Adrenal gland (tissue), 5 donors: ENCODE measurements at regions not wholly inside any gene's neighbourhood (a gene's known extent, or its start where the extent isn't known, plus 50 kb on each side); places are given as distances from the start of the nearest gene placed in this dataset.
"Not testable (repeated sequence)": the region's sequence is repeated elsewhere in the genome, so short reads cannot be mapped to it uniquely, and the experiment has no call there.

ENCODE experiments used
- POLR2A ChIP-seq, 2 donors: fragments of 450-650 bp; IDR thresholded peaks; one replicate each; pipeline ENCODE4 v1.6.1; 2017; ENCODE audit warnings: antibody characterized with exemption in 2 of 2, mild to moderate bottlenecking in 2 of 2, moderate library complexity in 1 of 2
- TF ChIP-seq, protein P1 (sequence below), 6 experiments: fragments of 450-650 bp in 4 of 6; fragments of 200-600 bp in 2 of 6; sonication (generic) in 1 of 6; IDR thresholded peaks; 1 replicate in 5 of 6; 2 replicates in 1 of 6; pipeline versions ENCODE4 v1.5.1 to v1.8.0; 2016 to 2021; ENCODE audit warnings: antibody characterized with exemption in 6 of 6, mild to moderate bottlenecking in 2 of 6, moderate library complexity in 1 of 6
- donor health status: DM: no; HTN: no; CAD: no.

DNA sequence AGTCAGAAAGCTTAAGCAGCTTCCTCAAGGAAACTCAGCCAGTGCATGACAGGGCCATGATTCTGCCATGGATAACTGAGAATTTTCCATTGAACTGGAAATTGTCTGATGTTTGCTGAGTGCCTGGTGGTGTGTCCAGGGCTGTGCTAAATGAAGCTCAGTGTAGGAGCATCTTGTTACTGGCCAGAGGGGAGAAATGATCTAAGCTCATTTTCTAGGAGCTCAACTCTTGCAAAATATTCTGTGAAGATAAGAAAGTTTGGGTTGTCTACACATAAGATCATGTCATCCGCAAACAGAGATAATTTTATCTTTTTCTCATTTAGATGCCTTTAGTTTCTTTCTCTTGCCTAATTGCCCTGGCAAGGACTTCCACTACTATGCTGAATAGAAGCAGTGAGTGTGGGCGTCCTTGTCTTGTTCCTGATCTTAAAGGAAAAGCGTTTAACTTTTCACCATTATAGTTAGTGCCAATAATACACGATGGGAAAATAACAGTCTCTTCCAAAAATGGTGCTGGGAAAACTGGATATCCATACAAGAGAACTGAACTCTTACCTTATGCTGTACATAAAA is 108.9 kb downstream of the ATP6V0E2 start:
- TF ChIP-seq, protein P1, sequence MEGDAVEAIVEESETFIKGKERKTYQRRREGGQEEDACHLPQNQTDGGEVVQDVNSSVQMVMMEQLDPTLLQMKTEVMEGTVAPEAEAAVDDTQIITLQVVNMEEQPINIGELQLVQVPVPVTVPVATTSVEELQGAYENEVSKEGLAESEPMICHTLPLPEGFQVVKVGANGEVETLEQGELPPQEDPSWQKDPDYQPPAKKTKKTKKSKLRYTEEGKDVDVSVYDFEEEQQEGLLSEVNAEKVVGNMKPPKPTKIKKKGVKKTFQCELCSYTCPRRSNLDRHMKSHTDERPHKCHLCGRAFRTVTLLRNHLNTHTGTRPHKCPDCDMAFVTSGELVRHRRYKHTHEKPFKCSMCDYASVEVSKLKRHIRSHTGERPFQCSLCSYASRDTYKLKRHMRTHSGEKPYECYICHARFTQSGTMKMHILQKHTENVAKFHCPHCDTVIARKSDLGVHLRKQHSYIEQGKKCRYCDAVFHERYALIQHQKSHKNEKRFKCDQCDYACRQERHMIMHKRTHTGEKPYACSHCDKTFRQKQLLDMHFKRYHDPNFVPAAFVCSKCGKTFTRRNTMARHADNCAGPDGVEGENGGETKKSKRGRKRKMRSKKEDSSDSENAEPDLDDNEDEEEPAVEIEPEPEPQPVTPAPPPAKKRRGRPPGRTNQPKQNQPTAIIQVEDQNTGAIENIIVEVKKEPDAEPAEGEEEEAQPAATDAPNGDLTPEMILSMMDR (IDR thresholded peaks at IDR 0.05) = not testable (repeated sequence)
- not testable (repeated sequence) for TF ChIP-seq POLR2A (IDR thresholded peaks at IDR 0.05)
